Stimulated activated CD8-positive, alpha-beta memory T cell treated with anti-CD3 and anti-CD28 coated beads, Interleukin-15, amount 100 ng/mL, for 4 hours (primary cell): ENCODE measurements at regions not wholly inside any gene's neighbourhood (a gene's known extent, or its start where the extent isn't known, plus 50 kb on each side); places are given as distances from the start of the nearest gene placed in this dataset.
"Not testable (repeated sequence)": the region's sequence is repeated elsewhere in the genome, so short reads cannot be mapped to it uniquely, and the experiment has no call there.

Experiments
- DNase-seq, 2 donors: peaks; one replicate each; pipeline ENCODE4 v3.0.0-alpha.2; 2020; ENCODE audit warnings: low read depth in 2 of 2

- no peak for DNase-seq
Observed at GRCh38 chr1:199042193-199042592, 403.4 kb downstream of the PTPRC start.

- DNase-seq = no peak
Observed at GRCh38 chr1:199044191-199044590, 405.4 kb downstream of the PTPRC start.

GRCh38 chr1:199046618-199047017, 407.8 kb downstream of the PTPRC start:
- no peak for DNase-seq

- DNase-seq = no peak
Observed at GRCh38 chr1:199054694-199055093, 415.9 kb downstream of the PTPRC start.

GRCh38 chr1:199057322-199057721, 418.5 kb downstream of the PTPRC start:
- no peak for DNase-seq

- no peak for DNase-seq
Observed at GRCh38 chr1:199058281-199058680, 419.4 kb downstream of the PTPRC start.

GRCh38 chr1:199064971-199065370, 426.1 kb downstream of the PTPRC start:
- no peak for DNase-seq

- DNase-seq = no peak
Observed at GRCh38 chr1:199067483-199067882, 428.6 kb downstream of the PTPRC start.

GRCh38 chr1:199071080-199071479, 432.2 kb downstream of the PTPRC start:
- no peak for DNase-seq

- no peak for DNase-seq
Observed at GRCh38 chr1:199073166-199073565, 434.3 kb downstream of the PTPRC start.

GRCh38 chr1:199075792-199076191, 437.0 kb downstream of the PTPRC start:
- DNase-seq = no peak

- DNase-seq = no peak
Observed at GRCh38 chr1:199079994-199080393, 441.2 kb downstream of the PTPRC start.

GRCh38 chr1:199081739-199082138, 442.9 kb downstream of the PTPRC start:
- DNase-seq = no peak

GRCh38 chr1:199082778-199083389, 444.0 kb downstream of the PTPRC start:
- DNase-seq = no peak

- no peak for DNase-seq
Observed at GRCh38 chr1:199083680-199084079, 444.8 kb downstream of the PTPRC start.

- DNase-seq = no peak
Observed at GRCh38 chr1:199084293-199084692, 445.5 kb downstream of the PTPRC start.

GRCh38 chr1:199085903-199086302, 447.1 kb downstream of the PTPRC start:
- no peak for DNase-seq

- no peak for DNase-seq
Observed at GRCh38 chr1:199087144-199087543, 448.3 kb downstream of the PTPRC start.

- peak in 1 of 2 donors; percentile 24 for DNase-seq
Observed at GRCh38 chr1:199089393-199090122, 450.7 kb downstream of the PTPRC start.

- DNase-seq = not testable (repeated sequence)
Observed at GRCh38 chr1:199095628-199096027, 456.8 kb downstream of the PTPRC start.

GRCh38 chr1:199096591-199096990, 457.8 kb downstream of the PTPRC start:
- no peak for DNase-seq

GRCh38 chr1:199098468-199098867, 459.6 kb downstream of the PTPRC start:
- no peak for DNase-seq

GRCh38 chr1:199101139-199101538, 462.3 kb downstream of the PTPRC start:
- no peak for DNase-seq

GRCh38 chr1:199101635-199102034, 462.8 kb downstream of the PTPRC start:
- DNase-seq = no peak
